Endodermal cell (in vitro differentiated cells): ENCODE measurements at regions not wholly inside any gene's neighbourhood (a gene's known extent, or its start where the extent isn't known, plus 50 kb on each side); places are given as distances from the start of the nearest gene placed in this dataset.

ENCODE experiments used
- DNase-seq: peaks from one replicate; pipeline ENCODE4 v3.0.0-alpha.2; 2017
- H3K27ac ChIP-seq: 2 replicates; pipeline ENCODE4 v1.5.1; 2013; ENCODE audit warnings: mild to moderate bottlenecking, low read depth, low read length, moderate library complexity
- H3K27me3 ChIP-seq: 2 replicates; pipeline ENCODE4 v1.6.1; 2013; ENCODE audit warnings: mild to moderate bottlenecking, low read length, moderate library complexity; ENCODE audit not compliant: insufficient read depth, control insufficient read depth, poor library complexity, severe bottlenecking
- H3K36me3 ChIP-seq: 2 replicates; pipeline ENCODE4 v1.7.0; 2013; ENCODE audit warnings: mild to moderate bottlenecking, low read length, moderate library complexity; ENCODE audit not compliant: control insufficient read depth, insufficient read depth
- H3K4me1 ChIP-seq: one replicate; pipeline ENCODE4 v1.7.0; 2013; ENCODE audit warnings: low read length; ENCODE audit not compliant: control insufficient read depth, insufficient read depth
- H3K4me3 ChIP-seq: 2 replicates; pipeline ENCODE4 v1.5.1; 2013; ENCODE audit warnings: mild to moderate bottlenecking, low read length, moderate library complexity
- H3K9ac ChIP-seq: 2 replicates; pipeline ENCODE4 v1.6.1; 2013; ENCODE audit warnings: mild to moderate bottlenecking, low read length, moderate library complexity; ENCODE audit not compliant: poor library complexity, severe bottlenecking; ENCODE audit errors: extremely low read depth
- H3K9me3 ChIP-seq: 2 replicates; pipeline ENCODE4 v1.6.1; 2013; ENCODE audit warnings: mild to moderate bottlenecking, low read length, moderate library complexity; ENCODE audit not compliant: control insufficient read depth
- H3K27ac Mint-ChIP-seq: 2 replicates; pipeline ENCODE4 v1.8.0; 2020; ENCODE audit warnings: mixed read lengths
- H3K27me3 Mint-ChIP-seq: 2 replicates; pipeline ENCODE4 v1.8.0; 2021; ENCODE audit warnings: mild to moderate bottlenecking, mixed read lengths; ENCODE audit not compliant: insufficient read depth
- H3K36me3 Mint-ChIP-seq: 2 replicates; pipeline ENCODE4 v1.8.0; 2020; ENCODE audit warnings: low read depth, mixed read lengths
- H3K4me1 Mint-ChIP-seq: 2 replicates; pipeline ENCODE4 v1.8.0; 2020; ENCODE audit warnings: mixed read lengths
- H3K4me3 Mint-ChIP-seq: 2 replicates; pipeline ENCODE4 v1.8.0; 2020; ENCODE audit warnings: mild to moderate bottlenecking, moderate library complexity, mixed read lengths
- H3K9me3 Mint-ChIP-seq: 2 replicates; pipeline ENCODE4 v1.8.0; 2020; ENCODE audit warnings: mild to moderate bottlenecking, mixed read lengths
- CTCF ChIP-seq: fragments of 200-600 bp; sonication (generic); conservative IDR thresholded peaks from 2 replicates; pipeline ENCODE4 v1.5.0; 2021; ENCODE audit warnings: antibody characterized with exemption, mild to moderate bottlenecking
- WGBS, 2 experiments: methylation state at CpG; one replicate each; pipeline versions ENCODE4 v1.1.5 to v1.1.7; 2013; ENCODE audit warnings: missing lambda C conversion rate in 2 of 2, mixed read lengths in 1 of 2; ENCODE audit not compliant: insufficient coverage in 1 of 2, insufficient read length in 1 of 2; 5-methylcytosine and 5-hydroxymethylcytosine counted together

GRCh38 chr6:134596191-134596590 lies 278.3 kb upstream of the SGK1 start:
- peaks cover 12% of the 10 kb centered on the region for H3K9me3 ChIP-seq
- no peaks in the 10 kb centered on the region for H3K27me3 ChIP-seq
- H3K9me3 Mint-ChIP-seq = peaks cover 14% of the 10 kb centered on the region
- no peak for DNase-seq
- TF ChIP-seq CTCF = no peak
- H3K27me3 Mint-ChIP-seq = no peaks in the 10 kb centered on the region
- H3K36me3 ChIP-seq = no peaks in the 10 kb centered on the region
- H3K4me1 Mint-ChIP-seq = no peaks in the 10 kb centered on the region
- H3K4me3 ChIP-seq = no peak overlapping the region
- no peak overlapping the region for H3K4me3 Mint-ChIP-seq
- H3K27ac ChIP-seq = no peak overlapping the region
- 93 to 100% methylated on average over 1 of the region's 1 CpG for WGBS, 2 experiments
- no peak overlapping the region for H3K9ac ChIP-seq
- no peak overlapping the region for H3K27ac Mint-ChIP-seq
- H3K4me1 ChIP-seq = no peaks in the 10 kb centered on the region
- H3K36me3 Mint-ChIP-seq = peaks cover 4% of the 10 kb centered on the region

- H3K4me1 ChIP-seq = no peaks in the 10 kb centered on the region
- 100% methylated on average over 1 of the region's 1 CpG; no CpG with 5 or more reads in 1 of the 2 experiments for WGBS, 2 experiments
- Mint-ChIP-seq H3K27me3 (no peaks in the 10 kb centered on the region), H3K9me3 (peaks cover 2% of the 10 kb centered on the region), H3K4me1 (peaks cover 4% of the 10 kb centered on the region), H3K36me3 (no peaks in the 10 kb centered on the region), H3K4me3 (no peak overlapping the region), H3K27ac (no peak overlapping the region)
- no peaks in the 10 kb centered on the region for H3K9me3 ChIP-seq
- H3K36me3 ChIP-seq = no peaks in the 10 kb centered on the region
- DNase-seq = no peak
- H3K9ac ChIP-seq = no peak overlapping the region
- no peak overlapping the region for H3K27ac ChIP-seq
- no peaks in the 10 kb centered on the region for H3K27me3 ChIP-seq
- no peak overlapping the region for H3K4me3 ChIP-seq
- TF ChIP-seq CTCF = no peak
Observed at GRCh38 chr6:134594881-134595280, 277.0 kb upstream of the SGK1 start.

- no peak for DNase-seq
- Mint-ChIP-seq H3K36me3 (no peaks in the 10 kb centered on the region), H3K27ac (no peak overlapping the region), H3K4me3 (no peak overlapping the region), H3K27me3 (no peaks in the 10 kb centered on the region), H3K4me1 (peaks cover 4% of the 10 kb centered on the region), H3K9me3 (no peaks in the 10 kb centered on the region)
- Histone ChIP-seq H3K9me3 (no peaks in the 10 kb centered on the region), H3K27ac (peak overlapping the region; percentile 70), H3K4me3 (no peak overlapping the region), H3K4me1 (no peaks in the 10 kb centered on the region), H3K27me3 (no peaks in the 10 kb centered on the region), H3K9ac (no peak overlapping the region), H3K36me3 (no peaks in the 10 kb centered on the region)
- TF ChIP-seq CTCF = no peak
- WGBS, 2 experiments = 69 to 91% methylated on average over 5 to 7 of the region's 7 CpGs
Observed at GRCh38 chr6:134593887-134594286, 276.0 kb upstream of the SGK1 start.
